ENCODE measurements at regions not wholly inside any gene's neighbourhood (a gene's known extent, or its start where the extent isn't known, plus 50 kb on each side); places are given as distances from the start of the nearest gene placed in this dataset.
"Not testable (repeated sequence)": the region's sequence is repeated elsewhere in the genome, so short reads cannot be mapped to it uniquely, and the experiment has no call there.

- peak; percentile 16; the same call in 1 of the 2 replicates for TF ChIP-seq JUND (IDR thresholded peaks at IDR 0.05; ENCODE audit: low read depth)
- in situ Hi-C loops (cut with HindIII; ENCODE audit: low pct_unique_long_range_greater_than_20kb, low sequenced_read_pairs) = no loop called here
- DNase-seq (ENCODE audit: low read depth in 1 of 2, low spot score in 1 of 2) = peak in 1 of 2 experiments; percentile 25
Observed at GRCh38 chr13:80877209-80877943, 536.5 kb upstream of the SPRY2 start.

DNA sequence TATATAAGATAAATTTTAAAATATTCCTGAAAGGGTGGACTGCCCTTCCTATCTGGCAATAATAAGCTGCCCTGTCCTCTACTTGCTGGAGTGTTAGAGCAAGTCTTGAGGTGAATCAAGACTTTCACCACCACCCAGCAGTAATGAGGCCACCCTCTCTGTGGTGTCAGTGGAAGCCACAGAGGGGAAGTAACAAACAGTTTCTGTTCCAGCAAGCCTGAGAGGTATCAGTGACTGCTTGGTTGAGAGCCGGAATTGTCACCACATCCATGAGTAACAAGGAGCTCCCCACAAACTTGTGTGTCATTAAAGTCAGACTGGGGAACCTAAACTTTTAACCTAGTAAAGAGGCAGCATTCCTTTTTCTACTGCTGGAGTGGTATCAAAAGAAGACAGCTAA, 532.7 kb upstream of the SPRY2 start:
- no peak for TF ChIP-seq JUND (IDR thresholded peaks at IDR 0.05; ENCODE audit: low read depth)
- no peak for DNase-seq (ENCODE audit: low read depth in 1 of 2, low spot score in 1 of 2)
- in situ Hi-C loops (cut with HindIII; ENCODE audit: low pct_unique_long_range_greater_than_20kb, low sequenced_read_pairs) = no loop called here

DNA sequence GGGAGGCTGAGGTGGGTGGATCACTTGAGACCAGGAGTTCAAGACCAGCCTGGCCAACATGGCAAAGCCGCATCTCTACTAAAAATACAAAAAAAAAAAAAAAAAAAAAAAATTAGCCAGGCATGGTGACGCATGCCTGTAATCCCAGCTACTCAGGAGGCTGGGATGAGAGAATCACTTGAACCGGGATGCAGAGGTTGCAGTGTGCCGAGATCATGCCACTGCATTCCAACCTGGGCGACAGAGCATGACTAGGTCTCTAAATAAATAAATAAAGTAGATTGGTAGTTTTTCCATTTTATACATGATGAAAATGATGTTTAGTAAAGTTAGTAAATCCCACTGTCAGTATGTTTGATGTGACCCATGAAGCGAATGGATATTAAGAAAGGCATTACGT, 531.0 kb upstream of the SPRY2 start:
- in situ Hi-C loops (cut with HindIII; ENCODE audit: low pct_unique_long_range_greater_than_20kb, low sequenced_read_pairs); DNase-seq (ENCODE audit: low read depth in 1 of 2, low spot score in 1 of 2): not testable (repeated sequence)

DNA sequence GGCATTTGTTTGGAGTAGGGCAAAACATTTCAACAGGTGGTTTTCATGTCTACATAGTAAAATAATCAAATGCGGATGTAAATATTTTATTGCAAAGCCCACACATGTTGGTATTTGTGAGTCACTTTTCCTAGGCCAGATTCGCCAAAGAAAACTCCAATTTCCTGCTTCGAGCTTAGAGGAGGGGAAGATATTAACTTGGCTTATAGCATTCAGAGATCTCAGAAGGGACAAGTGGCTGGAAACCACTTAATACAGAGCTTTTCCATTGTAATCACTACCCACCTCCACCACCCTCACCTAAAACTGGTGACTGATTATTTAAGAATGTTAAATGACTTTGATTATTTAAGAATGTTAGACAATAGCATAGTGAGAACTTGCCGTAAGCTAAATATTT, 530.6 kb upstream of the SPRY2 start:
- no peak for DNase-seq (ENCODE audit: low read depth in 1 of 2, low spot score in 1 of 2)
- TF ChIP-seq JUND (IDR thresholded peaks at IDR 0.05; ENCODE audit: low read depth) = no peak
- in situ Hi-C loops (cut with HindIII; ENCODE audit: low pct_unique_long_range_greater_than_20kb, low sequenced_read_pairs) = no loop called here

GRCh38 chr13:80870186-80870585, 529.3 kb upstream of the SPRY2 start:
- no peak for DNase-seq (ENCODE audit: low read depth in 1 of 2, low spot score in 1 of 2)
- no peak for TF ChIP-seq JUND (IDR thresholded peaks at IDR 0.05; ENCODE audit: low read depth)
- in situ Hi-C loops (cut with HindIII; ENCODE audit: low pct_unique_long_range_greater_than_20kb, low sequenced_read_pairs) = no loop called here

DNA sequence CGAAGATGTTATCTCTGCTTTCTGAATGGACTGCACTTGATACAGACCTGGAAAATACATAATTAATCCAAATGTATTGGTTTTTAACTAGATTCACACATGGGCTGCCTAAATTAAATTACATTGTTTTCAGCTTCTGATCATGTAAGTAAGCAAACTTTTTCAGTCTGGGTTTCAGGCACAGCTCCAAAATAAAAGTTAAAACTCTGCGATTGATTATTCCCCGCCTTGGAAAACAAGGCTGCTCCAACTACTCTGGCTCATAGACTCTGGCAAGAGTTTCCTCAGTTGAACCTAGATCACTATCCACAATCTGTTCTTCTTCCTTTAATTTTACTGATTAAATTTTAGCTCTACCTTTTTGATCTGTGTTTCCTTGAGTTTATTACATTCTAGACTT, 526.0 kb upstream of the SPRY2 start:
- TF ChIP-seq JUND (IDR thresholded peaks at IDR 0.05; ENCODE audit: low read depth) = no peak
- in situ Hi-C loops (cut with HindIII; ENCODE audit: low pct_unique_long_range_greater_than_20kb, low sequenced_read_pairs) = no loop called here
- DNase-seq (ENCODE audit: low read depth in 1 of 2, low spot score in 1 of 2) = no peak

DNA sequence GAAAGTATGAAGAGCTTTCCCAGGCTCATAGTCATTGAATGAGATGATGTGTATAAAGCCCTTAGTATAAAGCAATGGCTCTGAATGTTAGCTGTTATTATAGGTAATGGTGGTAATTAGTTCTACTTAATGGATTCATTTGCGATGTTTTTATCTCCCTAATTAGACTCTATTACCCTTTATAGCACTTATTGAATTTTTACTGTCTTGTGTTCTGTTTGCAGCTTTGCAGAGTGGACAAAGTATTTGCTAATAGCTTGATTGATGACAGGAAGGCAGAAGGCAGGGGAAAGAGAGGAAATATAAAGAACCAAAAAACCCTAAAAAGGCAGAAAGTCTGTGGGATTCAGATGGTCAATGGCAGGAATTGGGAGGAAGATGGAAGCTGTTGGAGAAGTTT, 524.4 kb upstream of the SPRY2 start:
- TF ChIP-seq JUND (IDR thresholded peaks at IDR 0.05; ENCODE audit: low read depth) = no peak
- DNase-seq (ENCODE audit: low read depth in 1 of 2, low spot score in 1 of 2) = no peak
- in situ Hi-C loops (cut with HindIII; ENCODE audit: low pct_unique_long_range_greater_than_20kb, low sequenced_read_pairs) = no loop called here

GRCh38 chr13:80862456-80862855, 521.5 kb upstream of the SPRY2 start:
- DNase-seq (ENCODE audit: low read depth in 1 of 2, low spot score in 1 of 2) = no peak
- in situ Hi-C loops (cut with HindIII; ENCODE audit: low pct_unique_long_range_greater_than_20kb, low sequenced_read_pairs) = no loop called here
- no peak for TF ChIP-seq JUND (IDR thresholded peaks at IDR 0.05; ENCODE audit: low read depth)

DNA sequence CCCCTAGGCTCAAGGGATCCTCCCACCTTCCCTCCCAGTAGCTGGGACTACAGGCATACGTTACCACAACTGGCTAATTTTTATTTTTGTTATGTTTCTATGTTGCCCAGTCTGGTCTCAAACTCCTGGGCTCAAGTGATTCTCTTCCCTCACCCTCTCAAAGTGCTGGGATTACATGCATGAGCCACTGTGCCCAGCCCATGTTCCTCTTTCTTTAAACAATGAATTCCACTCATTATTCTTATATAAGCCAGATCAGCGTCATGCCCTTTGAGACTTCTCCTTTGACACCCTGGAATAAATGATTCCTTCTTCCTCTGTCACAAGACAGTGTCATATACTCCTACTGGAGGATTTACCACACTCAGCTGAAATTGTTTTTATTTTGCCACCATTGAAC, 519.9 kb upstream of the SPRY2 start:
- no peak for TF ChIP-seq JUND (IDR thresholded peaks at IDR 0.05; ENCODE audit: low read depth)
- in situ Hi-C loops (cut with HindIII; ENCODE audit: low pct_unique_long_range_greater_than_20kb, low sequenced_read_pairs) = no loop called here
- DNase-seq (ENCODE audit: low read depth in 1 of 2, low spot score in 1 of 2) = no peak

DNA sequence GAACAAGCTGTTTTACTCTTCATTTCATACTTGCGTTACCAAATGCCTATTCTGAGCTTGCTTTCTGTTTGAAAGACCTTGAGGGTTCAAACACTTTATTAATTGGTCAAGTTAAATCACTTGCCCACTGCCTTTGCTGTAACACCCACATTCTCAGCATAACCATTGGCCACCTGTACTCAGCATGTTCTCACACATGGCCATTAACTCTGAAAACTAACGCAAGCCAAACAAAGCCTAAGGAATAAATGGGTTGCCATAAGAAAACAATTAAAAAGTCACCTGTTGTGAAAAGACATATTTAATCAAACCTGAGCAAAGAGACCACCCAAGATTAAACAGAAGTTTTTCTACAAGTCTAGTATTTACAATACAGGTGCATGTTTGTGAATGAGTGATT, 517.2 kb upstream of the SPRY2 start:
- DNase-seq (ENCODE audit: low read depth in 1 of 2, low spot score in 1 of 2) = no peak
- in situ Hi-C loops (cut with HindIII; ENCODE audit: low pct_unique_long_range_greater_than_20kb, low sequenced_read_pairs) = no loop called here
- TF ChIP-seq JUND (IDR thresholded peaks at IDR 0.05; ENCODE audit: low read depth) = no peak

GRCh38 chr13:80857321-80857720, 516.4 kb upstream of the SPRY2 start:
- TF ChIP-seq JUND (IDR thresholded peaks at IDR 0.05; ENCODE audit: low read depth) = no peak
- no peak for DNase-seq (ENCODE audit: low read depth in 1 of 2, low spot score in 1 of 2)
- in situ Hi-C loops (cut with HindIII; ENCODE audit: low pct_unique_long_range_greater_than_20kb, low sequenced_read_pairs) = no loop called here

DNA sequence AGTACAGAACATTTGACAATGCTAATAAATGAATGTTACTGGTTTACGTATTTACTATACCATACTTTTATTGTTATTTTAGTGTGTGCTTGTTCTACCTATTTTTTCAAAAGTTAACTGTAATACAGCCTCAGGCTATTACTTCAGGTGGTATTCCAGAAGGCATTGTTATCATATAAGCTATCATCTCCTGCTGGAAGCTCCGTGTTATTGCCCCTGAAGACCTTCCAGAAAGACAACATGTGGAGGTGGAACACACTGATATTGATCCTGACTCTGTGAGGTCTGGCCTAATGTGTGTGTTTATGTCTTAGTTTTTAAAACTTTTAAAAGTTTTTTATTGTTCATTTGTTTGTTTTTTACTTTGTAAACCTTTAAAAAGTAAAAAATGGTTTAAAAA, 509.8 kb upstream of the SPRY2 start:
- no peak for TF ChIP-seq JUND (IDR thresholded peaks at IDR 0.05; ENCODE audit: low read depth)
- in situ Hi-C loops (cut with HindIII; ENCODE audit: low pct_unique_long_range_greater_than_20kb, low sequenced_read_pairs) = no loop called here
- DNase-seq (ENCODE audit: low read depth in 1 of 2, low spot score in 1 of 2) = no peak

DNA sequence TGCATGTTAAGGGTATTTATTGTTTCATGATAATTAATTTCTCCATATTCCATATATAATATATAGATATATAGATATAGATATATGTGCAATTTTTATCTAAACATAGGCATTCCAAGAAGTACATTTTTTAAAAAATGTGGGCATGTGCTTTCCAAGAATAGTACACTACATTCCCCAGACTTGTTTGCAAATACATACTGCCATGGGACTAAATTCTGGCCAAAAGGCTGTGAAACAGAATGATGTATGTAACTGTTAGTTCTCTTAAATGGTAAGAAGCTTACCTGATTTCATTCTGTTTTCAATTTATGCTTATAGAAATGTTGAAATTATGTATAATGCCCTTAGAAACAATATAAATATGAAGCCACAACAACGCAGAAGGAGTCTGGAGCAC, 503.2 kb upstream of the SPRY2 start:
- in situ Hi-C loops (cut with HindIII; ENCODE audit: low pct_unique_long_range_greater_than_20kb, low sequenced_read_pairs) = no loop called here
- no peak for DNase-seq (ENCODE audit: low read depth in 1 of 2, low spot score in 1 of 2)
- TF ChIP-seq JUND (IDR thresholded peaks at IDR 0.05; ENCODE audit: low read depth) = no peak

DNA sequence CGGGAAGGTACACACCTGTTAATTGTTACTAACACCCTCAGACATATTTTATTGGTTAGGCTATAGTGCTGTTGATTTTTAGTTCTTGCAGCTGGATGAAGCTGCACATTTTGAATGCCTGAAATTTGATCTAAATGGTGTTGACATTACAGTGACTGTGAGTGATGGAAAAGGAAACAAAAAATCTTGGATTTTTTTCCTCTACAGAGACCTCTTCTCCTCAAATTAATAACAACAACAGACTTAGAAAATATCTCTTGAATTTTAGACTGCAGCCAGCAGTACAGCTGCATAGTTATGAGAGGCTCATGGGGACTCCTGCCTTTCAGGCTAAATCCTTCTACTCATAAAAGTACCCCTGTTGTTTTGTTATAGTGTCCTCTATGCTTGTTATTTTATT, 500.5 kb upstream of the SPRY2 start:
- DNase-seq (ENCODE audit: low read depth in 1 of 2, low spot score in 1 of 2) = no peak
- TF ChIP-seq JUND (IDR thresholded peaks at IDR 0.05; ENCODE audit: low read depth) = no peak

More for the DNA sequence above, 500.5 kb upstream of the SPRY2 start:
- in situ Hi-C loops (cut with HindIII; ENCODE audit: low pct_unique_long_range_greater_than_20kb, low sequenced_read_pairs) = no loop called here

Data from T47D (cell line).